ENCODE measurements at regions not wholly inside any gene's neighbourhood (a gene's known extent, or its start where the extent isn't known, plus 50 kb on each side); places are given as distances from the start of the nearest gene placed in this dataset.

GRCh38 chr16:52920331-52920730 is 132.4 kb downstream of the CHD9NB start:
- TF ChIP-seq POLR2A (IDR thresholded peaks at IDR 0.05) (no peak), CTCF (IDR thresholded peaks at IDR 0.05) (no peak)

All from testis (tissue), 2 donors.